Effector memory CD4-positive, alpha-beta T cell (primary cell): ENCODE measurements at regions not wholly inside any gene's neighbourhood (a gene's known extent, or its start where the extent isn't known, plus 50 kb on each side); places are given as distances from the start of the nearest gene placed in this dataset.

Experiments
- DNase-seq, 3 donors: peaks; one replicate each; pipeline ENCODE4 v3.0.0-alpha.2; 2020
- H3K27ac ChIP-seq: 2 replicates; pipeline ENCODE4 v1.7.0; 2013; ENCODE audit warnings: mild to moderate bottlenecking, low read length, moderate library complexity; ENCODE audit not compliant: insufficient read depth, poor library complexity, severe bottlenecking
- H3K27me3 ChIP-seq: replicated peaks from 2 replicates; pipeline ENCODE4 v1.7.0; 2013; ENCODE audit warnings: mild to moderate bottlenecking, low read length; ENCODE audit not compliant: insufficient read depth, control insufficient read depth, poor library complexity, severe bottlenecking
- H3K36me3 ChIP-seq: 2 replicates; pipeline ENCODE4 v1.7.0; 2013; ENCODE audit warnings: mild to moderate bottlenecking, low read length, moderate library complexity; ENCODE audit not compliant: control insufficient read depth, insufficient read depth
- H3K4me1 ChIP-seq: 2 replicates; pipeline ENCODE4 v1.7.0; 2013; ENCODE audit warnings: low read length, mild to moderate bottlenecking; ENCODE audit not compliant: control insufficient read depth, insufficient read depth, poor library complexity, severe bottlenecking
- H3K4me3 ChIP-seq: 2 replicates; pipeline ENCODE4 v1.7.0; 2013; ENCODE audit warnings: low read length, low read depth, mild to moderate bottlenecking; ENCODE audit not compliant: insufficient read depth, poor library complexity, severe bottlenecking
- H3K9me3 ChIP-seq: 2 replicates; pipeline ENCODE4 v1.7.0; 2013; ENCODE audit warnings: mild to moderate bottlenecking, low read length, moderate library complexity; ENCODE audit not compliant: control insufficient read depth

DNA sequence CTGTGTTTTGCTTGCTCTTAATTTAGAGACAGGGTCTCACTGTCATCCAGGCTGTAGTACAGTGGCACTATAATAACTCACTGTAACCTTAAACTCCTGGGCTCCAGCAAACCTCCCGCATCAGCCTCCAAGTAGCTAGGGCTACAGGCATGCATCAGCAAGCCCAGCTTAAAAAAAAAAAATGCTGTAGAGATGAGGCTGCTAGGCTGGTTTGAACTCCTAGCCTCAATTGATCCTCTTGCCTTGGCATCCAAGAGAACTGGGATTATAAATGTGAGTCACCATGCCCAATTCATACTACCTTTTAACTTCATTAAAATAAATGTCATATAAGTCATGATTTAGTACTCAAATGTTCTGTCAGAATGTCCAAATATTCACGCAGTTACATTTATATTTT is 2195.7 kb upstream of the C9orf72 start:
- Histone ChIP-seq H3K36me3 (no peaks in the 10 kb centered on the region), H3K9me3 (no peaks in the 10 kb centered on the region), H3K27ac (no peak overlapping the region), H3K4me3 (no peak overlapping the region), H3K4me1 (no peaks in the 10 kb centered on the region), H3K27me3 (no peaks in the 10 kb centered on the region)
- DNase-seq, result no peak

DNA sequence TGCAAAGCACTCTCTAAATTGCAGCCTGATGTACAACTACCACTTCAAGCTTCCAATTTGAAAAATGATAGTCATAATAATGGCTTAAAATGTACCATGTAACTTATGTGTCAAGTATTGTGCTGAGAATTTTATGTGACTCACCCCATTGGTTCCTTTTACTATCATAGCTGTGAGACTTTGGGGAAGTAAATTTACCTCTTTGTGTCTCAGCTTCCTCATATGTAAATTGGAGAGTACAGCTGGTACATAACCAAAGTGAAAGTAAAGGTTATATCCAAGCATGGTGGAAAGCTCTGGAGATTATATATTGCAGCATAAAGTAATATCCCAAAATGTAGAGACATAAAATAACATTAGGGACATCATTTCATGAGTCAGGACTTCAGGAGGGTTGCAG is 2200.4 kb upstream of the C9orf72 start:
- Histone ChIP-seq H3K4me1 (no peaks in the 10 kb centered on the region), H3K27me3 (no peaks in the 10 kb centered on the region), H3K9me3 (no peaks in the 10 kb centered on the region), H3K4me3 (no peak overlapping the region), H3K27ac (no peak overlapping the region), H3K36me3 (no peaks in the 10 kb centered on the region)
- DNase-seq, result no peak

DNA sequence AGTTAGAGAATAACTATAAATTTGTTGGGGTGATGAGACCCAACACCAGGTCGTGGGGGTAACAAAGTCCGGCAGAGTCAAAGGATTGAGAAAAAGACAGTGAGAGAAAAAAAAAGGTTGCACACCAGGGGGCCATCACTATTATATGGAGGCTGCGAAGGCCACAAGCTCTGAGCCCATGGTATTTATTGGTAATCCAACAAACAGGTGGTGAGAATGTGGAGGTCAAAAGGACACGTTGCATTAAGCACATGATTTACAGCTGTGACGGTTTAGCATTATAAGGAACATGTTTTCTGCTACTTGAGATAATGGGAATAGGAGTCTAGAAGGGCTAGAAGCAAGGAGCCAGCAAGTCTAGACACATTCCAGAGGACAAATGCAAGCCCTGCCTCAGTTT is 2202.2 kb upstream of the C9orf72 start:
- no peaks in the 10 kb centered on the region for H3K27me3 ChIP-seq
- H3K4me3 ChIP-seq, result no peak overlapping the region
- H3K27ac ChIP-seq, result no peak overlapping the region
- H3K4me1 ChIP-seq, result no peaks in the 10 kb centered on the region
- H3K36me3 ChIP-seq, result no peaks in the 10 kb centered on the region
- DNase-seq, result no peak
- no peaks in the 10 kb centered on the region for H3K9me3 ChIP-seq

GRCh38 chr9:29778281-29778849 is 2205.1 kb upstream of the C9orf72 start:
- H3K36me3 ChIP-seq, result no peaks in the 10 kb centered on the region
- no peaks in the 10 kb centered on the region for H3K4me1 ChIP-seq
- H3K27me3 ChIP-seq, result no peaks in the 10 kb centered on the region
- no peak overlapping the region for H3K4me3 ChIP-seq
- no peaks in the 10 kb centered on the region for H3K9me3 ChIP-seq
- H3K27ac ChIP-seq, result no peak overlapping the region
- DNase-seq, result no peak

DNA sequence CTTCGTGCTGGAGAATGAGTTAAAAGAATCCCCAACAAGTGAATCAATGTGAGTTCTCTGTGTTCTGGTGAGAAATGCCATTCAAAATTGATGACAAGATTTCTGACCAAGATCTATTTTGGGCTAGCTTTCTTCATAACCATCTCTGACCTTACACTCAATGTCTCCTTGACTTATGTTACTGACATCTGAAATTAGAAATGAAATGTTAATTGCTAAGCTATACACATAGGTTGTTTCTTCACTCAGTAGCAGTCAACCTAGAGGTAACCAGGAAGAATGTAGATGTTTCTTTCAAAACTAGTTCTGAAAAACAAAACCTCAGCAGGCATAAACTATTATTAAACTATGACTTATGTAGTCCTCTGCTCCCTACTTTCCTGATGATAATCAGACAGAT is 2220.7 kb upstream of the C9orf72 start:
- no peaks in the 10 kb centered on the region for H3K36me3 ChIP-seq
- no peak overlapping the region for H3K4me3 ChIP-seq
- peaks cover 4% of the 10 kb centered on the region for H3K9me3 ChIP-seq
- H3K4me1 ChIP-seq, result no peaks in the 10 kb centered on the region
- no peak for DNase-seq
- H3K27me3 ChIP-seq, result no peaks in the 10 kb centered on the region
- no peak overlapping the region for H3K27ac ChIP-seq

DNA sequence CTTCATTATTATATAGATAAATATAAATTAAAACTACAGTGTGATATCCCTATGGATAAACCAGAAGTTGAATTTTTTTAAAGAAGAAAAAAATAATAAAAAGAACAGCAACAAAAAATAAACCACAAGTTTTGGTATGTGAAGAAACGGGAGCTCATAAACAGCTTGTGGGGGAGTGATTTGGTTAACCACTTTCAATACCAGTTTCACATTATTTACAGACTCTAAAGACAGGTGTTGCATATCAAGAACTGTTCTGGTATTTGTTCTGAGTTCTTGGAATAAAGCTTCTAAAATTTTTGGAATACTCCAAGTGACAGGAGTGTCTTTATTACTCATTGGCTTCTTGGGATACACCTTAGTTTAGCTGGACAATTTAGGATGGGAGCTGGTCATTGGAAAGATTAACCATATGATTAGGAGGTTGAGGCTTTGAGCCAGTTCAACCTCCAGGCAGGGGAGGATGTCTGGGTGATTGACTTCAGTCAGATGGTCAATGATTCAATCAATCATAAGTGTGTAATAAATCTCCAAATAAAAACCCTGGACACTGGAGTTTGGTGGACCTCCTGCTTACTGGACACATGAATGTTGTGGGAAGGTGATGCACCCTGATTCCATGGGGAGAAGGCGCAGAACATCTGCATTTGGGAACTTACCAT is 2223.1 kb upstream of the C9orf72 start:
- H3K4me3 ChIP-seq, result no peak overlapping the region
- H3K36me3 ChIP-seq, result no peaks in the 10 kb centered on the region
- no peaks in the 10 kb centered on the region for H3K27me3 ChIP-seq
- H3K27ac ChIP-seq, result no peak overlapping the region
- H3K4me1 ChIP-seq, result no peaks in the 10 kb centered on the region
- no peak for DNase-seq
- H3K9me3 ChIP-seq, result peaks cover 4% of the 10 kb centered on the region

DNA sequence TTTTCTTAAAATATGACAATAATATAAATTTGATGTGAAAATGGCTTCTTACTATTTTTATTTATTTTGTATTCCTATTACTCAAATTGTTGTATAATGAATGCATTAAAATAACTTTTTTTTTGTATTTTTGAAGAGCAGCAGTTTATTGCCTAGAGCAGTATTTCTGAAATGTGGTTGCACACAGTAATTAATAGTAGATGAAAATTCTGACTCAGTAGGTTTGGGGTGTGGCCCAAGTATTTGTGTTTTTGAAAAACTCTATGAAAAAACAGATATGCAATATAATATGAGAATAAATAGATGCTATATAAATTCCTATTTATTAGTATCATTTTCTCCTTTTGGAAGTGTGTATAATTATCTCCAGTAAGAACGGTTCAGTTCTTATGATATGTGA is 2225.3 kb upstream of the C9orf72 start:
- Histone ChIP-seq H3K27me3 (no peaks in the 10 kb centered on the region), H3K4me3 (no peak overlapping the region), H3K36me3 (no peaks in the 10 kb centered on the region), H3K9me3 (peaks cover 4% of the 10 kb centered on the region), H3K27ac (no peak overlapping the region), H3K4me1 (no peaks in the 10 kb centered on the region)
- no peak for DNase-seq

DNA sequence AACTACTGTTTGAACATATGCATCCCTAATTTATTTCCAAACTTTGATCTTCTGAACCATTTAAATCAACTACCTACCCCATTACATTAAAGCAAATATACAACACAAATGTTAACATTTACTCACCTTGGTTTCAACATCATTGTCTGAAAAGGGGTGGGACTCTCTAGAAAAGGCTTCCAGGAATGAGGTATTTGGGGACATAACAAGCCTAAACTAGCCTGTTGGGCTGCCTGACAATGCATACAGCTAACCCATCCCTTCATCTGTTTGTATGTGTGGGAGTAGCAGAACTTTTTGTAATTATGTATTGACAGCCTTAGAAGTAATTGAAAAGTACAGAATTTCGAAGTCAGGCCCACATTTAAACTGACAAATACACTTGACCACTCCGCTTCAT is 2225.9 kb upstream of the C9orf72 start:
- Histone ChIP-seq H3K27ac (no peak overlapping the region), H3K9me3 (peaks cover 4% of the 10 kb centered on the region), H3K36me3 (no peaks in the 10 kb centered on the region), H3K4me3 (no peak overlapping the region), H3K4me1 (no peaks in the 10 kb centered on the region), H3K27me3 (no peaks in the 10 kb centered on the region)
- DNase-seq, result no peak

DNA sequence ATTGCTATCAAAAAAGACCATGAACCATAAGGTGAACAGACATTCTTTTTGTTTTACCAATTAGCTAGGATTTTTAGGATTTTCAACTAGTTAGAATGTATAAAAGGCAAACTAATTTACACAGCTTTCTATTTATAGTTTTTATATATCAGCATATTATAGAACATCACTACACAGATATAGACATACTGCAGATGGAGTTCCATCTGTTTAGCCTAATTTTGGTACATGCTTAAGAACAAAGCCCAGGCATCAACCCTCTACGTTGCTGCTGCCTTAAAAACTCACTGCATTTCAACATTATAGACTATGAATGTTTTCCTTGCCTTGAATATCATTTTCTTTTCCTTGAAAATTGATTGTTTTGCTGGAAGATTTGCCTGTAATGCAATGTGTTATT is 2227.5 kb upstream of the C9orf72 start:
- DNase-seq, result no peak
- Histone ChIP-seq H3K9me3 (no peaks in the 10 kb centered on the region), H3K4me3 (no peak overlapping the region), H3K27ac (no peak overlapping the region), H3K4me1 (no peaks in the 10 kb centered on the region), H3K27me3 (no peaks in the 10 kb centered on the region), H3K36me3 (no peaks in the 10 kb centered on the region)

DNA sequence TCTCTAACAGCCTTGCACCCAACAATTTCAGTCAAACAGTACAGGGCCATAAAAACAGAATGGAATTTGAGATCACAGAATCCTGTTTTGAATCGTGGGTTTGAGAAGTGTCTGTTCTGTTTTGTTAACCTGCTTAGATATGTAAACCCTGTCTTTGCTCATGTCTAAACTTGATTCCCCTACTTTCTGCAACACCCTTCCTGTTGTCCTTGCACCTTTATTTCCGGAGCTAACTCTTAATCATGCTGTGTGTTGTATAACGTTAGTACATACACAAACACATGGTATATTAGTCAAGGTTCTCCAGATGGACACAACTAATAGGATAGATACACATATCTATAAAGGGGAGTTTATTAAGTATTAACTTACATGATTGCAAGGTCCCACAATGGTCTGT is 2229.2 kb upstream of the C9orf72 start:
- no peak overlapping the region for H3K4me3 ChIP-seq
- H3K9me3 ChIP-seq, result no peaks in the 10 kb centered on the region
- DNase-seq, result no peak
- H3K36me3 ChIP-seq, result no peaks in the 10 kb centered on the region
- no peak overlapping the region for H3K27ac ChIP-seq
- no peaks in the 10 kb centered on the region for H3K4me1 ChIP-seq
- no peaks in the 10 kb centered on the region for H3K27me3 ChIP-seq
